ENCODE measurements at regions not wholly inside any gene's neighbourhood (a gene's known extent, or its start where the extent isn't known, plus 50 kb on each side); places are given as distances from the start of the nearest gene placed in this dataset.
"Not testable (repeated sequence)": the region's sequence is repeated elsewhere in the genome, so short reads cannot be mapped to it uniquely, and the experiment has no call there.

- no peak for DNase-seq (ENCODE audit: low read depth)
These were observed 187.8 kb downstream of the ANKRD60 start for GRCh38 chr20:58040447-58041290.

DNA sequence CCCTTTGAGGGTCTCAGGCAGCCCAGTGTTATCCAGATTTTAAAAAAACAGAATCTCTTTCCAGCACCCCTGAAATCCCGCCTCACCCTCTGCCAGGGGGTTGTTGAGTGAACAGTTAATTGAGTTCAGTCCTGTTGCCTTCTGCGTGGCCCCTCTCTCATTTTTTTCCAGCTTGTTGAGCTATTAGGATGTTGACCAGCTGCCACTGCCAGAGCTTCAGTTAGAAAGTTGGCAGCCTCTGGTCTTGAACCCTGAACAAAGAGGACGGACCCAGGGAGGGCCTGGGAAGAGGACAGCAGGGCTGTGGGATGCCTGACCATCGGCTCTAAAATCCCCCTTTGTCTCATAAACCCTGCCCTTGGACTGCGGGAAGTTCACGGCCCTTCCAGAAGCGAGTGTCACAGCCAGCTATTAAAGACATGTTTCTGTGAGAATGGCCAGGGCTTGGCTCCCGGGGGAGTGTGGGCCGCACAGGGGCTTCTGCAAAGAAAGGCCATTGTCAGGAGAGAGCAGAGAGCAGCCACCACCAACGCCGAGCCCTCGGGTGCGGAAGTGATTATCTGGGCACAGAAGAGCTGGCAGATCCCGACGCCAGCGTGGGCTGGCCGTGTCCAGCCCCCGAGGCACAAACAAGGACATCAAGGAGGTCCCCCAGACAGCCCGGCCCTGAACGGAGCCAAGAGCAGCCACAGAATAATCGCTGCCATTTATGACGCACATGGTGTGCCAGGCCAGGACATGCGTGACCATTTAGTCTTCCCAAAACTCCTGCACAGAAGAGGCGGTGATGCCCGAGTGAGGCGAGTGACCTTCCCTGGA, 189.0 kb downstream of the ANKRD60 start:
- DNase-seq (ENCODE audit: low read depth), result no peak

GRCh38 chr20:58038123-58038654, 190.3 kb downstream of the ANKRD60 start:
- DNase-seq (ENCODE audit: low read depth), result no peak

- DNase-seq (ENCODE audit: low read depth), result no peak
These were observed 190.8 kb downstream of the ANKRD60 start for GRCh38 chr20:58037631-58038030.

- no peak for DNase-seq (ENCODE audit: low read depth)
These were observed 195.4 kb downstream of the ANKRD60 start for GRCh38 chr20:58033026-58033536.

DNA sequence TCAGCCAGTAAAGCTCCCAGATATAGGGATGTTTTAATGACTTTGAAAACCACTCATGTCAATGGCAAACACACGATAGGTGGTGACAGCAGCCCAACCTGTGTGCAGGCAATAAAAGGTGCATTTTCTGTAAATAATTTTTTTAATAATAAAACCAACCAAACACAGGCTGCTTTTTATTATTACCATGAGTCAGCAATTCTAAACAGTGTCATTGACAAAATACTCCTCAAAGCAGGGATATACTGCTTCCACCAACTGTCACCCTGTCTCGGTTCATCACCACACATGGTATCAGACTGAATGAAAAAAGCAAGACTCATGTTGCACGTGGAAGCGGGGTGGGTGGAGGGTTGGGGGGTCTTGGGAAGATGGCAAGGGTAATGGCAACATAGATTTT, 195.9 kb downstream of the ANKRD60 start:
- no peak for DNase-seq (ENCODE audit: low read depth)

- DNase-seq (ENCODE audit: low read depth), result not testable (repeated sequence)
These were observed 197.1 kb downstream of the ANKRD60 start for GRCh38 chr20:58031350-58031749.

DNA sequence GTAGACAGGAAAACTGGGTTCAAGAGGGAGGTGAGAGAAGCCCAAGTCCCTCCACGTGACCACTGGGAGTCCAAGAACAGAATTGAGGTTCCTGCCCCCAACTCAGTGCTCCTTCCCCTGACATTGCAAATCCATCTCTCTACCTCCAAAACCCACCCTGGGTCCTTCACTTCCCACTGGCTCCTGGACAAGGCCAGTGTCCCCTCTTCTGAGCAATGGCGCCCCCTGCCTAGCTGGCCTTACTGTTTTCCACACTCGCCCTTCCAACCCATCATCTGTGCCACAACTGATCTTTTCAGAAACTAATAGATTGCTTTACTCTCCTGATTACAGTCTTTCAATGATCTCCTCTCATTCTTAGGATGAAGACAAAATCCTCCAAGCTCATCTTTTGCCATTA, 200.3 kb downstream of the ANKRD60 start:
- DNase-seq (ENCODE audit: low read depth), result no peak

DNA sequence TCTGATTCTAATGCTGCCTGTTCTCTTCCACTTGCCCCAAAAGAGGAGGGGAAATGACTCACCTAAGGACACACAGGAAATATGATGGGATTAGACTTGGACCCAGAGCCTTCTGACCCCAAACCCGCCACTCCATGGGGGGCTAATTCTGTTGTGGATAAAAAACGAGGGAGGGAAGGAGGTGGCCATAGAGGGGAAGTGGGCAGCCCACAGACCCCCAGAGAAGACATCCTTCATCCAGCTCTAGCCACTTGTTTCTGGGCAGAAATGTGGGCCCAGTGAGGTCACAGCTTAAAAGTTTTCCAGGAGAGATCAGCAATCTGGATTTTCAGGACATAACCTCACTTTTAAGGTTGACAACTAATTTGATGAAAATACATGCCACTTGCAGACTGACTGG, 202.1 kb downstream of the ANKRD60 start:
- DNase-seq (ENCODE audit: low read depth), result no peak

GRCh38 chr20:58025233-58025632, 203.2 kb downstream of the ANKRD60 start:
- DNase-seq (ENCODE audit: low read depth), result no peak

- DNase-seq (ENCODE audit: low read depth), result no peak
These were observed 204.2 kb downstream of the ANKRD60 start for GRCh38 chr20:58024241-58024721.

DNA sequence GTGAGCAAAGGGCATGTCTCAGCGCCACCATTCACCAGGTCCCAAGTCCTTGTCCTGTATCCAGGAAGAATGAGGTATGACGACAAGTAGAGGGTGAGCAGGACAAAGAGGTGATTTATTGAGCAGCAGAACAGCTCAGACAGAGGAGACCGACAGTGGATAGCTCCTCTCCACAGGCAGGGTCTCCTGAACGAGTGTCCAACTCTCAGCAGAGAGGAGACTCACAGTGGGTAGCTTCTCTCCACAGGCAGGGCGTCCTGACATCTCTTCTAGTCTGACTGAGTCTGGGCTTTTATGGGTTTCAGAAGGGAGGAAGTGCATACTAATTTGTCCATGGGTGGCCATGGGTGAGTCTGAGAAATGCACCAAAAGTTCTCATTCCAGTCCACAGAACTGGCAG, 204.7 kb downstream of the ANKRD60 start:
- no peak for DNase-seq (ENCODE audit: low read depth)

GRCh38 chr20:58023346-58023745, 205.1 kb downstream of the ANKRD60 start:
- no peak for DNase-seq (ENCODE audit: low read depth)

DNA sequence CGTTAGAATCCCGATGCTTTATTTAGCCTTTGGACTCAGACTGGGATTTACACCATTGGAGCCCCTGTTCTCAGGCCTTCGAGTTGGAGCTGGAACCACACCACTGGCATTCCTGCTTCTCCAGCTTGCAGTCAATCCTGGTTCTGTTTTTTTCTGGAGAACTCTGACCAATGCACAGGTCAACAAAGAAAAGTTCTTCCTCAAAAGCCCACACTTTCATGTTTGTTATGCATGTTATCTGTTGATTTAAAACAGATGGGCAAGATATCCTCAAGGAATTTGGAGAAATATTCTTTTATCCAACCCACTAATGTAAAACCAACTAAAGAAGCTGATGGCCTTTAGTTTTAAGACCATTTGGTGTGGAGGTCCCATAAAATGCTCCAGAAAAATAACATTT, 205.7 kb downstream of the ANKRD60 start:
- no peak for DNase-seq (ENCODE audit: low read depth)

- no peak for DNase-seq (ENCODE audit: low read depth)
These were observed 207.0 kb downstream of the ANKRD60 start for GRCh38 chr20:58021481-58021880.

DNA sequence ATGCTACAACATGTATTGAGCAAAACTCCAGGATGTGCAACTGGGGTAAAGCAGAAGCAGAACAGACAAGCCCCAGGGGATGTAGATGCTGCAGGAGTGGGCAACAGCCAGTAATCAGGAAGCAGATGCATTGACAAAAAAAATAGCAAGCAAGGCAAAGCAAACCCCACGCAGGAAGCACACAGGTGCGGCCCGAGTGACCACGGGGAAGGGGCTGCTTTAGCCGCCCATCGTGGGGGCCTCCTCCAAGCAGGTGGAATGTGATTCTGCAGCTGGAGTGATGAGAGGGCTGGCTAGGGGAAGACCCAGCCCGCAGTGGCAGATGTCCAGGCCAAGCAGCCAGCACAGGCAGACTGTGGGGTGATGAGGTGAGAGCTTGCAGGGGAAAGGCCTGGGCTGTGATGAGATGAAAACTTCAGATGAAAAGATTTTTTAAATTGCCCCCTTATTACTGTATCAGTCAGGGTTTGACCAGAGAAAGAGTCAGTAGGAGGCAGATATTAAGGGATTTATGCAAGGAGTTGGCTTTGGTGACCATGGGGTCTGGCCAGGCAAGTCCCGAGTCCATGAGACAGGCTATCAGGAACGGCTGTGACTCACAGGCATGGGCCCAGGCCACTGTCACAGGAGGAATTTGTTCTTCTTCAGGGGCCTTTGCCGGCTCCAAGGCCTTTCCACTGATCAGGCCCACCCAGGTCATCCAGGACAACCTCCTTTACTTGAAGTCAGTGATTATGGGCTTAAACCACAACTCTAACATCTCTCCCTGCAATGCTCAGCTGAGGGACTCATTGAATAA, 207.6 kb downstream of the ANKRD60 start:
- no peak for DNase-seq (ENCODE audit: low read depth)

DNA sequence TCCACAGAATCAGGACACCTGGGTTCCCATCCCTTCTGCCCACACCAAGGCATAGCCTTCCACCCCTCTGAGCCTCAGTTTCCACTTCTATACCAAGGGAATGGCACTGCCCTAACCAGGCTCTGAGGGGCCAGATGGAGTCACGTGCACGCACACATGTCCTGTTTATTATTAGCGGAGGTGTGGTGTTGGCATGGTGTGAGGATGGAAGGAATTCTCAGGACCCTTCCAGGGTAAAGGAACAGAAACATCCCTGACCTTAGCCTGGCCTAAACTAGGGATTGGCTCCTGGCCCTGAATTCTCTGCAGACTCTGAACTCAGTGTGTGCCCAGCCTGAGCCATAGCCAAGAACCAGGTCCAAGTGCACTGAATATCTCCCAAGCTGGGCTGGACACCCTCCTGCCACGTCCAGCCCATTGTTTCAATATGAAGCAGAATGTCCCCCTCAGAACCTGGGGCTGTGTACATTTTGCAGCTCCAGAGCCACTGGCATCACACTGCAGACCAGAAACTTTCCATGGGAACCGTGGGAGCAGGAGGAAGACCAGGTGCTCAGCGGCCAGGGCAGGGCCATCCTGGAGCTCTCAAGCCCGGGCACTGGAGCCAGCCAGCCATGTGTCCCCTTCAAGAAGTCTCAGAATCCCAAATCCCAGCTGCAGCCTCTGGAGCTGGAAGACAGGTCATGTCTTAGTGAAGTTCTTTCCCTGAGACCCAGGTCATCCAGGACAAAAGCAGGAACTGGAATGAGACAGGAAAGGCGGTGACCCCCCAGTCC, 208.4 kb downstream of the ANKRD60 start:
- DNase-seq (ENCODE audit: low read depth), result no peak

DNA sequence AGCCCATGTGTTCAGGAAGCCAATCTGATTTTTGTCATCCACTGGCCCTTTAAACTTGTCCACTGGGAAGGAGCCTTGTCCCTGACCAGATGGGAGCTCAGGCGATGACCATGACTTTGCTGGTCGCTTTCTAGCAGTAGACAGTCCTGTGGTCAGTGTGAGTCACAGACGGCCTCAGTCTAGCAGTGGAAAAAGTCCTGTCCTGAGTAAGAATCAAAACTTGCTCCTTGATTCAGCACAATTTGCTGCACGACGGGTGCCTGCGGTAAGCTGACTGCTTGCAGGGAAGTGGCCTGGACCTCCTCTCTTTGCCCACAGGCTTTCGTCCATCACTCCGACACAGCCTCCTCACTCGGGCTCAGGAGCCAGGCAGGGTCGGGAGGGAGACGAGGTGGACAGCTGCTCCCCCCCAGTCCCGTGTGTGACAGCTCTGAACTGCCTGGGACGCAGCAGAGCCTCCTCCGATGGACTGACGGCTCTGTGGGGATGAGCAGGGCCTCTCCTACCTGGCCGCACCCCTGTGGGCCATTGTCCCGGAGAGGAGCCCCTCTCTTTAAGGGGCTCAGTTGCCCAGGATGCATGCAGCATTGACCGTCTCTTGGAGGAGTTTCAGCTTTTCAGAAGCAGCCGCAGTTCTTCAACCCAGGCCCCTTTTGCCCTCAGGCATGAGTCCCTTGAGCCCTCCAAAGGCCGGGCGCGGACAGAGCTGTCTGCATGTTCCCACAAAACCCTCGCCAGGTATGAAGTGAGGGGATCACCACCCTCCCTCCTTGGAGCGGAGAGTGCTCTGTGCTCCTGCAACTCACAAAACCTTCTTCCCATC, 209.2 kb downstream of the ANKRD60 start:
- DNase-seq (ENCODE audit: low read depth), result no peak

GRCh38 chr20:58018590-58018989, 209.9 kb downstream of the ANKRD60 start:
- DNase-seq (ENCODE audit: low read depth), result no peak

GRCh38 chr20:58017970-58018530, 210.4 kb downstream of the ANKRD60 start:
- no peak for DNase-seq (ENCODE audit: low read depth)

Data from fibroblast of the conjunctiva (primary cell).